Tibial nerve (tissue), 3 donors: ENCODE measurements at regions not wholly inside any gene's neighbourhood (a gene's known extent, or its start where the extent isn't known, plus 50 kb on each side); places are given as distances from the start of the nearest gene placed in this dataset.

Source experiments
- CTCF ChIP-seq, 5 experiments: fragments of 200-600 bp in 3 of 5; fragments of 450-650 bp in 2 of 5; sonication (generic) in 3 of 5; IDR thresholded peaks; one replicate each; pipeline ENCODE4 v1.5.1; 2016 to 2019; ENCODE audit warnings: antibody characterized with exemption in 5 of 5, mild to moderate bottlenecking in 3 of 5, moderate library complexity in 2 of 5
- POLR2A ChIP-seq, 2 donors: fragments of 450-650 bp; IDR thresholded peaks; one replicate each; pipeline ENCODE4 v1.6.1; 2017; ENCODE audit warnings: antibody characterized with exemption in 2 of 2, mild to moderate bottlenecking in 2 of 2, moderate library complexity in 2 of 2

GRCh38 chr4:96264941-96265463 is 425.1 kb downstream of the PDHA2 start:
- TF ChIP-seq CTCF (IDR thresholded peaks at IDR 0.05) (no peak), POLR2A (IDR thresholded peaks at IDR 0.05) (no peak)
